Calu3 (cell line): ENCODE measurements at regions not wholly inside any gene's neighbourhood (a gene's known extent, or its start where the extent isn't known, plus 50 kb on each side); places are given as distances from the start of the nearest gene placed in this dataset.

ENCODE experiments used
- BruUV-seq: library from RNA; stranded (reverse); fragments of 400-500 nt; replicated peaks from 2 replicates; lab custom pipeline; 2021; lab: Mats Ljungman, UMichigan
- CTCF ChIA-PET: fragments of 300-600 bp; sonication (Branson Sonifier 250); formaldehyde crosslinking; loops from one replicate; lab custom pipeline; 2022; ENCODE audit warnings: antibody characterized with exemption; lab: Charles Lee
- DNase-seq: peaks from one replicate; pipeline ENCODE4 v3.0.0; 2022
- H3K27ac Mint-ChIP-seq: one replicate; pipeline ENCODE4 v1.8.0; 2022; ENCODE audit warnings: mixed read lengths; ENCODE audit not compliant: unreplicated experiment
- H3K27me3 Mint-ChIP-seq: one replicate; pipeline ENCODE4 v1.8.0; 2022; ENCODE audit warnings: mixed read lengths; ENCODE audit not compliant: unreplicated experiment
- H3K36me3 Mint-ChIP-seq: one replicate; pipeline ENCODE4 v1.8.0; 2022; ENCODE audit warnings: mild to moderate bottlenecking, moderate library complexity, mixed read lengths; ENCODE audit not compliant: insufficient read depth, unreplicated experiment
- H3K4me1 Mint-ChIP-seq: one replicate; pipeline ENCODE4 v1.8.0; 2022; ENCODE audit warnings: mild to moderate bottlenecking, low read depth, mixed read lengths; ENCODE audit not compliant: unreplicated experiment
- H3K4me3 Mint-ChIP-seq: one replicate; pipeline ENCODE4 v1.8.0; 2022; ENCODE audit warnings: mild to moderate bottlenecking, low read depth, moderate library complexity, mixed read lengths; ENCODE audit not compliant: unreplicated experiment
- H3K9me3 Mint-ChIP-seq: one replicate; pipeline ENCODE4 v1.8.0; 2022; ENCODE audit warnings: low read depth, mixed read lengths; ENCODE audit not compliant: unreplicated experiment
- intact Hi-C: fragments of 100-400 bp; cut with micrococcal nuclease; formaldehyde crosslinking; loops from one replicate; pipeline ENCODE4 v1.10.0; 2022; ENCODE audit not compliant: unreplicated experiment
- TF ChIP-seq, protein P1 (sequence below): fragments of 200-600 bp; IDR thresholded peaks from one replicate; pipeline ENCODE4 v1.8.0; 2022; ENCODE audit warnings: antibody characterized with exemption; ENCODE audit not compliant: unreplicated experiment

DNA sequence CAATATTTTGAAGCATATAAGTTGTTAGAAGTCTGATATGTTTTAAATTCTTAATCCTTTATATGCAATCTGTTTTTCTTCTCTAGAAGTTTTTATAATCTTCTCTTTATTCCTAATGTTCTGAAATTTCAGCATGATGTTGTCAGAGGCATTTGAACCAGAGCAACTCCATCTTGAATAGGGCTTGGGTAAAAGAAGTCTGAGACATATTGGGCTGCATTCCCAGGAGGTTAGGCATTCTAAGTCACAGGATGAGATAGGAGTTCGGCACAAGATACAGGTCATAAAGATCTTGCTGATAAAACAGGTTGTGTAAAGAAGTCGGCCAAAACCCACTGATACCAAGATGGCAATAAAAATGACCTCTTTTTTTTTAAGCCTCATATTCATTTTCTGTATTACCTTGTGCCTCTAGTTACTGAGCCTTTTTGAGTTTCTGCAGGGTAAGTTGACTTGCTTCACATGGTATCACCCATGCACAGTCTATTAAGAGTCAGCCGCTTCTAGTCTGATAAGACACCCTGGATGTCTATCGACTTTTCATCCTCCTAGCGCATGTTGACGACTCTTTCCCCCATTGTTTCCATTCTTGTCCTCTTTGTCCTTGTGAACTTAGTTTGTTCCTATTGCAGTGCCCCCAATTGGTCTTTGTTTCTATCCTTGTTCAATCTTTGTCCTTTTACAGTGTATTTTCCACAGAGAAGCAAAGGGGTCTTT is 80.8 kb upstream of the RNU6-1 start:
- no peaks in the 10 kb centered on the region for H3K9me3 Mint-ChIP-seq
- H3K4me3 Mint-ChIP-seq, result no peak overlapping the region
- H3K4me1 Mint-ChIP-seq, result peaks cover 3% of the 10 kb centered on the region
- intact Hi-C loops, result no loop called here
- no peak overlapping the region for H3K27ac Mint-ChIP-seq
- H3K27me3 Mint-ChIP-seq, result no peaks in the 10 kb centered on the region
- TF ChIP-seq, protein P1, sequence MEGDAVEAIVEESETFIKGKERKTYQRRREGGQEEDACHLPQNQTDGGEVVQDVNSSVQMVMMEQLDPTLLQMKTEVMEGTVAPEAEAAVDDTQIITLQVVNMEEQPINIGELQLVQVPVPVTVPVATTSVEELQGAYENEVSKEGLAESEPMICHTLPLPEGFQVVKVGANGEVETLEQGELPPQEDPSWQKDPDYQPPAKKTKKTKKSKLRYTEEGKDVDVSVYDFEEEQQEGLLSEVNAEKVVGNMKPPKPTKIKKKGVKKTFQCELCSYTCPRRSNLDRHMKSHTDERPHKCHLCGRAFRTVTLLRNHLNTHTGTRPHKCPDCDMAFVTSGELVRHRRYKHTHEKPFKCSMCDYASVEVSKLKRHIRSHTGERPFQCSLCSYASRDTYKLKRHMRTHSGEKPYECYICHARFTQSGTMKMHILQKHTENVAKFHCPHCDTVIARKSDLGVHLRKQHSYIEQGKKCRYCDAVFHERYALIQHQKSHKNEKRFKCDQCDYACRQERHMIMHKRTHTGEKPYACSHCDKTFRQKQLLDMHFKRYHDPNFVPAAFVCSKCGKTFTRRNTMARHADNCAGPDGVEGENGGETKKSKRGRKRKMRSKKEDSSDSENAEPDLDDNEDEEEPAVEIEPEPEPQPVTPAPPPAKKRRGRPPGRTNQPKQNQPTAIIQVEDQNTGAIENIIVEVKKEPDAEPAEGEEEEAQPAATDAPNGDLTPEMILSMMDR, result no peak
- no peak for DNase-seq
- H3K36me3 Mint-ChIP-seq, result no peaks in the 10 kb centered on the region
- BruUV-seq, result no TSS peak
- CTCF ChIA-PET, result no interaction called here

DNA sequence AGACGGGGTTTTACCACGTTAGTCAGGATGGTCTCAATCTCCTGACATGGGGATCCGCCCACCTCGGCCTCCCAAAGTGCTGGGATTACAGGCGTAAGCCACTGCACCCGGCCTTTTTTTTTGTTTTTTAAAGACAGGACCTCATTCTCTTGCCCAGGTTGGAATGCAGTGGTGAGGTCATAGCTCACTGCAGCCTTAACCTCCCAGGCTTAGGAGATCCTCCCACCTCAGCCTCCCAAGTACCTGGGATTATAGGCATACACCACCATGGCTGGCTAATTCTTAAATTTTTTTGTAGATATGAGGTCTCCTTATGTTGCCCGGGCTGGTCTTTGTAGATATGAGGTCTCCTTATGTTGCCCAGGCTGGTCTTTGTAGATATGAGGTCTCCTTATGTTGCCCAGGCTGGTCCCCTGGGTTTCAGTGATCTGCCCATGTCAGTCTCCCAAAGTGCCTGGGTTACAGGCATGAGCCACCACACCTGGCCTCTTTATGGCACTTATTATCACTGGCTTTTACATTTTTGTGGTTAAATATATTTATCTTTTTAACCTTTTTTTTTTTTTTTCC is 82.3 kb upstream of the RNU6-1 start:
- Mint-ChIP-seq H3K36me3 (no peaks in the 10 kb centered on the region), H3K4me1 (no peaks in the 10 kb centered on the region), H3K4me3 (no peak overlapping the region), H3K9me3 (no peaks in the 10 kb centered on the region), H3K27me3 (no peaks in the 10 kb centered on the region), H3K27ac (no peak overlapping the region)
- DNase-seq, result no peak
- no TSS peak for BruUV-seq
- CTCF ChIA-PET, result no interaction called here
- intact Hi-C loops, result no loop called here
- TF ChIP-seq, protein P1, result no peak

DNA sequence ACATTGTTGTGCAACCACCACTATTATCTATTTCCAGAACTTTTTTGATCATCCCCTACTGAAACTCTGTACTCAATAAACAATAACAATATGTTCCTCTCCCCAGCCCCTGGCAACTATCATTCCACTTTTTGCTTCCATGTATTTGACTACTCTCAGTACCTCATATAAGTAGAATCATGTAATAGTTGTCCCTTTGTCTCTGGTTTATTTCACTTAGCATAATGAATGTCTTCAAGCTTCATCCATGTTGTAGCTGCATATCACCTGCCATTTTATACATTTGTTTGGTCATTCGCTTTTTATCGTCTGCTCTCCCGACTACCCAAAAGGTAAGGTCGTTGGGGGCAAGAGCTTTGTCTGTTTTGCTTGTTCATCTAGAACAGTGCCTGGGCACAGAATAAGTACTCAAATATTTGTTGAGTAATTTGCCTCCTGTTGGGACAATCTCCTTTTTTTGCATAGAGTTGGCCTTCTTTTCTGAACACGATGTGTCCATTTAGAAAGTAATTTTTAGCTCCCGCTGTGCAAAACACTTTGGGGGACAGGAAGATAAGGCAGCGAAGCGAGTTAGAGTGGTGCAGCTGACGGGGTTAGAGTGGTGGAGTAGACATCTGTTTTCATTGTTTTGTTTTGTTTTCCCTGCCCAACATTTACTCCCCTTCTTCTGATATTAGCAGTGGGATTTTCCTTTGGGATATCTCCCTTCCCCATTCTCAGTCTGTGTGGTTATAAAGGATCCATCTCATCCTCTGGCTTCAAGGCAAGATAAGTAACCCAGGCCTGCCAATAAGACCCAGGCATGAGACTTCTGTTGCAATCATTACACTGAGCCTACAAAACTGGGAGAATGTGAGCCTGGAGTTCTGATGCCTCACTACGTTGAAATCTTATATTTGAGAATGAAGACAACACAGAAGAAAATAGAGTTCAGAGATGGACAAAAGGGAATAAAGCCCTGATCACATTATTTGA is 83.4 kb upstream of the RNU6-1 start:
- CTCF ChIA-PET, result interaction anchor here (0.6 kb wide), 2 partner anchors 10 to 13 kb away, joined by 3 read pairs; no protein-coding TSS in a partner anchor
- TF ChIP-seq, protein P1, result no peak
- Mint-ChIP-seq H3K27me3 (no peaks in the 10 kb centered on the region), H3K27ac (no peak overlapping the region), H3K4me3 (no peak overlapping the region), H3K4me1 (no peaks in the 10 kb centered on the region), H3K36me3 (no peaks in the 10 kb centered on the region), H3K9me3 (no peaks in the 10 kb centered on the region)
- no peak for DNase-seq
- intact Hi-C loops, result no loop called here
- no TSS peak for BruUV-seq

DNA sequence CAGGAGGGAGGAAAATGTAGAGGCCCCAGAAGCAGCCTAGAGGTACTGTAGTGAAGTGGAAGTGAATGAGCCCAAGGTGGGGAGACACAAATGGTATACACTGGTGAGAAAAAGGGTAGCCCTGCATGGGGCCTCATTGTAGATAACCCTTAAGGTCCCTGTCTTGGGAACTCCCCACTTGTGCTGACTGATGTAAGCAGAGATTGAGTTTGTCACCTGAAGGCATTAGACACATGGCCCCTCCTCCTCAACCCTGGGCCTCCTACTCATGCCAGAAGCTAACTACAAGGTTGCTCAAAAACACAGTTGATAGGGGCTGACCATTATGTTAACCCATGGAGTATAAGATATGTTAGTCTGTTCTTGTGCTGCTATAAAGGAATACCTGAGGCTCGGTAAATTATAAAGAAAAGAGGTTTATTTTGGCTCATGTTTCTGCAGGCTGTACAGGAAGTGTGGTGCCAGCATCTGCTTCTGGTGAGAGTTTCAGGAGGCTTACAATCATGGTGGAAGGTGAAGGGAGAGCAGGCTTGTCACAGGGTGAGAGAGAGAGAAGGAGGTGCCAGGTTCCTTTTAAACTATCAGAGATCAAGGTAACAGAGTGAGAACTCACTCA is 84.6 kb upstream of the RNU6-1 start:
- BruUV-seq, result no TSS peak
- Mint-ChIP-seq H3K27ac (no peak overlapping the region), H3K9me3 (no peaks in the 10 kb centered on the region), H3K27me3 (no peaks in the 10 kb centered on the region), H3K4me1 (no peaks in the 10 kb centered on the region), H3K36me3 (no peaks in the 10 kb centered on the region), H3K4me3 (no peak overlapping the region)
- TF ChIP-seq, protein P1, result no peak
- CTCF ChIA-PET, result interaction anchor here (0.5 kb wide), 1 partner anchor 37 kb away, joined by 3 read pairs; no protein-coding TSS in a partner anchor
- intact Hi-C loops, result no loop called here
- no peak for DNase-seq
